HepG2 (cell line): ENCODE measurements at regions not wholly inside any gene's neighbourhood (a gene's known extent, or its start where the extent isn't known, plus 50 kb on each side); places are given as distances from the start of the nearest gene placed in this dataset.

Experiments used
- BRD4 ChIP-seq: sonication (generic); formaldehyde crosslinking; IDR thresholded peaks from 2 replicates; pipeline ENCODE4 v1.4.0; 2020; ENCODE audit warnings: missing genetic modification reagents
- CTCF ChIP-seq: sonication (generic); formaldehyde crosslinking; IDR thresholded peaks from 2 replicates; pipeline ENCODE4 v1.5.0; 2020; ENCODE audit warnings: mild to moderate bottlenecking, missing genetic modification reagents, moderate library complexity
- HNRNPH1 ChIP-seq: fragments of 200-400 bp; formaldehyde crosslinking; optimal IDR thresholded peaks from 2 replicates; pipeline ENCODE3; 2017; ENCODE audit warnings: mild to moderate bottlenecking, low read depth, low read length
- HNRNPLL ChIP-seq: fragments of 200-400 bp; formaldehyde crosslinking; IDR thresholded peaks from 2 replicates; pipeline ENCODE4 v1.6.1; 2017; ENCODE audit warnings: mild to moderate bottlenecking, low read depth, low read length; ENCODE audit not compliant: poor library complexity, severe bottlenecking
- KAT8 ChIP-seq: IDR thresholded peaks from 2 replicates; pipeline ENCODE4 v1.6.1; 2016; ENCODE audit warnings: missing genetic modification reagents, missing compliant biosample characterization
- KMT2B ChIP-seq: IDR thresholded peaks from 2 replicates; pipeline ENCODE4 v1.6.1; 2016; ENCODE audit warnings: missing genetic modification reagents, missing compliant biosample characterization
- MIER2 ChIP-seq: IDR thresholded peaks from 2 replicates; pipeline ENCODE4 v1.6.1; 2016; ENCODE audit warnings: missing biosample characterization, missing genetic modification reagents
- POLR2AphosphoS5 ChIP-seq: IDR thresholded peaks from 2 replicates; pipeline ENCODE4 v1.6.1; 2012; ENCODE audit warnings: low read depth, low read length
- RARA ChIP-seq: IDR thresholded peaks from 2 replicates; pipeline ENCODE4 v1.6.1; 2016; ENCODE audit warnings: missing genetic modification reagents, missing compliant biosample characterization
- ZNF10 ChIP-seq: sonication (generic); formaldehyde crosslinking; IDR thresholded peaks from 2 replicates; pipeline ENCODE4 v1.4.0; 2020; ENCODE audit warnings: mild to moderate bottlenecking, low read depth, missing genetic modification reagents, borderline replicate concordance
- ZNF597 ChIP-seq: sonication (generic); formaldehyde crosslinking; IDR thresholded peaks from 2 replicates; pipeline ENCODE4 v1.5.0; 2020; ENCODE audit warnings: missing genetic modification reagents
- ZNF780A ChIP-seq: sonication (generic); formaldehyde crosslinking; IDR thresholded peaks from 2 replicates; pipeline ENCODE4 v1.8.0; 2022; ENCODE audit warnings: mild to moderate bottlenecking, missing genetic modification reagents, moderate library complexity
- ZNF782 ChIP-seq: sonication (generic); formaldehyde crosslinking; IDR thresholded peaks from 2 replicates; pipeline ENCODE4 v1.4.0; 2020; ENCODE audit warnings: missing genetic modification reagents, mild to moderate bottlenecking, borderline replicate concordance
- ZZZ3 ChIP-seq: sonication (generic); formaldehyde crosslinking; IDR thresholded peaks from 2 replicates; pipeline ENCODE4 v1.4.0; 2020; ENCODE audit warnings: missing genetic modification reagents, mild to moderate bottlenecking, borderline replicate concordance

- TF ChIP-seq ZZZ3 (CRISPR knock-in tag) (no peak), MIER2 (CRISPR knock-in tag) (no peak), ZNF782 (CRISPR knock-in tag) (no peak), HNRNPLL (no peak), CTCF (no peak), POLR2AphosphoS5 (no peak), ZNF597 (CRISPR knock-in tag) (no peak), KAT8 (no peak), RARA (CRISPR knock-in tag) (no peak), HNRNPH1 (no peak), ZNF780A (CRISPR knock-in tag) (no peak), KMT2B (no peak), ZNF10 (no peak), BRD4 (no peak)
These were observed 59.7 kb downstream of the SHANK2 start for GRCh38 chr11:71192629-71193028.
